BE2C (cell line): ENCODE measurements at regions not wholly inside any gene's neighbourhood (a gene's known extent, or its start where the extent isn't known, plus 50 kb on each side); places are given as distances from the start of the nearest gene placed in this dataset.

Experiments
- DNase-seq: peaks from one replicate; pipeline ENCODE4 v3.0.0-alpha.2; 2020
- H3K27me3 ChIP-seq: fragments of 250-450 bp; sonication (Bioruptor Pico); 2 replicates; pipeline ENCODE4 v1.5.1; 2020; ENCODE audit warnings: mild to moderate bottlenecking
- H3K36me3 ChIP-seq: fragments of 250-450 bp; sonication (Bioruptor Pico); 2 replicates; pipeline ENCODE4 v1.5.1; 2020; ENCODE audit warnings: mild to moderate bottlenecking
- H3K4me1 ChIP-seq: fragments of 250-450 bp; sonication (Bioruptor Pico); 2 replicates; pipeline ENCODE4 v1.5.1; 2020
- H3K4me3 ChIP-seq: 2 replicates; pipeline ENCODE4 v1.5.1; 2011; ENCODE audit warnings: low read depth, low read length
- H3K9me3 ChIP-seq: fragments of 250-450 bp; sonication (Bioruptor Pico); 2 replicates; pipeline ENCODE4 v1.5.1; 2020
- CTCF ChIP-seq: IDR thresholded peaks from 2 replicates; pipeline ENCODE4 v1.5.1; 2012; ENCODE audit warnings: mild to moderate bottlenecking, low read depth, low read length

GRCh38 chrX:39995457-39995856 is 102.3 kb downstream of the BCOR start:
- H3K9me3 ChIP-seq = no peaks in the 10 kb centered on the region
- no peak for TF ChIP-seq CTCF
- H3K4me1 ChIP-seq = no peaks in the 10 kb centered on the region
- DNase-seq = no peak
- no peaks in the 10 kb centered on the region for H3K27me3 ChIP-seq
- H3K36me3 ChIP-seq = no peaks in the 10 kb centered on the region
- H3K4me3 ChIP-seq = no peak overlapping the region

- H3K4me3 ChIP-seq = no peak overlapping the region
- H3K9me3 ChIP-seq = no peaks in the 10 kb centered on the region
- H3K27me3 ChIP-seq = no peaks in the 10 kb centered on the region
- H3K36me3 ChIP-seq = no peaks in the 10 kb centered on the region
- H3K4me1 ChIP-seq = no peaks in the 10 kb centered on the region
- DNase-seq = no peak
- TF ChIP-seq CTCF = no peak
Measured at GRCh38 chrX:39996536-39996935, 101.2 kb downstream of the BCOR start.

- no peak for TF ChIP-seq CTCF
- no peaks in the 10 kb centered on the region for H3K27me3 ChIP-seq
- no peak for DNase-seq
- no peaks in the 10 kb centered on the region for H3K36me3 ChIP-seq
- no peak overlapping the region for H3K4me3 ChIP-seq
- no peaks in the 10 kb centered on the region; the same call in none of the 2 replicates for H3K4me1 ChIP-seq
- no peaks in the 10 kb centered on the region for H3K9me3 ChIP-seq
Measured at GRCh38 chrX:39998636-39999406, 98.9 kb downstream of the BCOR start.
